GM12878 (cell line): ENCODE measurements at regions not wholly inside any gene's neighbourhood (a gene's known extent, or its start where the extent isn't known, plus 50 kb on each side); places are given as distances from the start of the nearest gene placed in this dataset.

Experiments used
- ATAC-seq: fragments of 200-7000 bp; cut with Tn5 transposase; 3 replicates; pipeline ENCODE4 v1.9.1; 2020; ENCODE audit warnings: mild to moderate bottlenecking, moderate library complexity
- BruUV-seq: library from RNA; stranded (reverse); fragments of 400-500 nt; replicated peaks from 2 replicates; lab custom pipeline; 2021; lab: Mats Ljungman, UMichigan
- CTCF ChIA-PET: fragments of 300-600 bp; sonication (Branson Sonifier 250); formaldehyde crosslinking; extraction: SDS; loops from one replicate; lab custom pipeline; 2021; ENCODE audit warnings: inconsistent platforms; lab: Yijun Ruan, JAX
- POLR2A ChIA-PET: fragments of 350-600 bp; formaldehyde crosslinking; extraction: SDS; loops from one replicate; lab custom pipeline; 2021; ENCODE audit warnings: inconsistent platforms; lab: Charles Lee
- RAD21 ChIA-PET: fragments of 300-600 bp; sonication (Branson Sonifier 250); formaldehyde crosslinking; loops from one replicate; lab custom pipeline; 2023; ENCODE audit warnings: antibody characterized with exemption; ENCODE audit not compliant: unreplicated experiment; lab: Charles Lee
- SMC1A ChIA-PET: fragments of 300-600 bp; sonication (Branson Sonifier 250); formaldehyde crosslinking; loops from one replicate; lab custom pipeline; 2023; ENCODE audit not compliant: unreplicated experiment, uncharacterized antibody; lab: Charles Lee
- DNase-seq: peaks from one replicate; pipeline ENCODE4 v3.0.0-alpha.2; 2011; ENCODE audit warnings: low read depth, low spot score
- FAIRE-seq: peaks from 3 replicates; lab custom pipeline; 2011; peaks lifted over from hg19 to GRCh38; lab: Jason Lieb, UNC
- H2AFZ ChIP-seq: 2 replicates; pipeline ENCODE4 v1.6.0; 2011; ENCODE audit warnings: low read depth, low read length, control low read depth; ENCODE audit not compliant: control insufficient read depth
- H3K27ac ChIP-seq: 2 replicates; pipeline ENCODE4 v1.5.1; 2011; ENCODE audit warnings: control low read depth; ENCODE audit not compliant: control insufficient read depth, insufficient read depth
- H3K27me3 ChIP-seq, 2 experiments: replicated peaks in 1 of 2; 2 replicates each; pipeline versions ENCODE4 v1.6.0 to v1.6.1; 2011; ENCODE audit warnings: low read length in 1 of 2; ENCODE audit not compliant: control insufficient read depth in 2 of 2, insufficient read depth in 2 of 2
- H3K36me3 ChIP-seq, 2 experiments: 2 replicates each; pipeline ENCODE4 v1.5.1; 2011; ENCODE audit warnings: low read length in 1 of 2; ENCODE audit not compliant: control insufficient read depth in 2 of 2, insufficient read depth in 2 of 2
- H3K4me1 ChIP-seq: 2 replicates; pipeline ENCODE4 v1.6.1; 2011; ENCODE audit warnings: mild to moderate bottlenecking, low read length, moderate library complexity, mixed read lengths; ENCODE audit not compliant: control insufficient read depth, insufficient read depth
- H3K4me2 ChIP-seq: 2 replicates; pipeline ENCODE4 v1.6.0; 2011; ENCODE audit warnings: control low read depth; ENCODE audit not compliant: control insufficient read depth, insufficient read depth
- H3K4me3 ChIP-seq: fragments of 200-600 bp; sonication (generic); 2 replicates; pipeline ENCODE4 v1.5.1; 2016
- H3K79me2 ChIP-seq: 2 replicates; pipeline ENCODE4 v1.6.0; 2011; ENCODE audit warnings: low read length; ENCODE audit not compliant: control insufficient read depth, insufficient read depth
- H3K9ac ChIP-seq: 2 replicates; pipeline ENCODE4 v1.8.0; 2011; ENCODE audit warnings: low read length, control low read depth, mixed read lengths; ENCODE audit not compliant: control insufficient read depth, insufficient read depth
- H3K9me3 ChIP-seq: replicated peaks from 3 replicates; pipeline ENCODE4 v1.5.1; 2011; ENCODE audit warnings: mild to moderate bottlenecking, low read length; ENCODE audit not compliant: control insufficient read depth, insufficient read depth
- H4K20me1 ChIP-seq: 2 replicates; pipeline ENCODE4 v1.6.0; 2011; ENCODE audit not compliant: control insufficient read depth, insufficient read depth
- ASH2L ChIP-seq: fragments of 300-600, 200-600 bp; sonication (generic); IDR thresholded peaks from 2 replicates; pipeline ENCODE4 v1.6.1; 2017; ENCODE audit warnings: low read depth, mild to moderate bottlenecking, borderline replicate concordance
- ATF3 ChIP-seq: IDR thresholded peaks from 2 replicates; pipeline ENCODE4 v1.6.1; 2011; ENCODE audit warnings: low read depth, mild to moderate bottlenecking, low read length, moderate library complexity, borderline replicate concordance; ENCODE audit errors: extremely low read depth
- BACH1 ChIP-seq: fragments of 450-650 bp; IDR thresholded peaks from 2 replicates; pipeline ENCODE4 v1.6.1; 2017; ENCODE audit warnings: mild to moderate bottlenecking, borderline replicate concordance
- CBX3 ChIP-seq: fragments of 200-600 bp; sonication (generic); IDR thresholded peaks from 2 replicates; pipeline ENCODE4 v1.6.1; 2016; ENCODE audit warnings: low read depth, borderline replicate concordance
- CREB1 ChIP-seq: IDR thresholded peaks from 2 replicates; pipeline ENCODE4 v1.6.1; 2012; ENCODE audit warnings: low read depth, mild to moderate bottlenecking, inconsistent platforms
- EGR1 ChIP-seq, 2 experiments: IDR thresholded peaks; 1 replicate in 1 of 2; 2 replicates in 1 of 2; pipeline ENCODE4 v1.6.1; 2011 to 2012; ENCODE audit warnings: low read depth in 2 of 2, low read length in 2 of 2, borderline replicate concordance in 1 of 2, mild to moderate bottlenecking in 1 of 2, moderate library complexity in 1 of 2
- EZH2 ChIP-seq: IDR thresholded peaks from 2 replicates; pipeline ENCODE4 v1.6.1; 2012; ENCODE audit warnings: low read depth, mild to moderate bottlenecking, control low read depth, inconsistent platforms, low read length, borderline replicate concordance; ENCODE audit not compliant: control insufficient read depth
- HCFC1 ChIP-seq: fragments of 150-350 bp; IDR thresholded peaks from 2 replicates; pipeline ENCODE4 v1.6.1; 2014; ENCODE audit warnings: low read length
- KLF5 ChIP-seq: fragments of 450-650 bp; IDR thresholded peaks from 2 replicates; pipeline ENCODE4 v1.6.1; 2014; ENCODE audit warnings: mild to moderate bottlenecking; ENCODE audit not compliant: partially characterized antibody
- NBN ChIP-seq: fragments of 450-650 bp; IDR thresholded peaks from 2 replicates; pipeline ENCODE4 v1.6.1; 2016
- NFYB ChIP-seq: IDR thresholded peaks from 2 replicates; pipeline ENCODE4 v1.6.1; 2011; ENCODE audit warnings: low read depth, mild to moderate bottlenecking, low read length, improper control_type of control experiment, moderate library complexity; ENCODE audit not compliant: insufficient read depth
- RBBP5 ChIP-seq: fragments of 200-600 bp; sonication (generic); conservative IDR thresholded peaks from 2 replicates; pipeline ENCODE4 v1.6.1; 2016
- REST ChIP-seq: IDR thresholded peaks from 2 replicates; pipeline ENCODE4 v1.6.1; 2012; ENCODE audit warnings: mild to moderate bottlenecking, low read depth, low read length
- RUNX3 ChIP-seq: IDR thresholded peaks from 2 replicates; pipeline ENCODE4 v1.6.1; 2012; ENCODE audit warnings: low read length, inconsistent platforms
- SREBF2 ChIP-seq: IDR thresholded peaks from 2 replicates; pipeline ENCODE4 v1.6.1; 2012; ENCODE audit warnings: mild to moderate bottlenecking, low read length
- TCF7 ChIP-seq: IDR thresholded peaks from 2 replicates; pipeline ENCODE4 v1.6.1; 2014; ENCODE audit warnings: antibody characterized with exemption, borderline replicate concordance
- WGBS: methylation state at CpG from one replicate; pipeline ENCODE4 v1.1.6; 2016; ENCODE audit warnings: low lambda C conversion rate; ENCODE audit not compliant: insufficient replicate concordance, insufficient coverage; ENCODE audit errors: missing lambda C conversion rate; 5-methylcytosine and 5-hydroxymethylcytosine counted together
- in situ Hi-C: fragments of 300-500 bp; cut with MboI; formaldehyde crosslinking; loops from 9 replicates; pipeline ENCODE4 v1.14.3; 2018; ENCODE audit warnings: mixed read lengths
- intact Hi-C: fragments of 100-400 bp; cut with micrococcal nuclease; formaldehyde crosslinking; loops from one replicate; pipeline ENCODE4 v1.14.2; 2022; ENCODE audit not compliant: unreplicated experiment
- TF ChIP-seq, protein P1 (sequence below): fragments of 450-650 bp; formaldehyde crosslinking; IDR thresholded peaks from 2 replicates; pipeline ENCODE4 v1.5.0; 2022; ENCODE audit warnings: mild to moderate bottlenecking, missing genetic modification characterization

DNA sequence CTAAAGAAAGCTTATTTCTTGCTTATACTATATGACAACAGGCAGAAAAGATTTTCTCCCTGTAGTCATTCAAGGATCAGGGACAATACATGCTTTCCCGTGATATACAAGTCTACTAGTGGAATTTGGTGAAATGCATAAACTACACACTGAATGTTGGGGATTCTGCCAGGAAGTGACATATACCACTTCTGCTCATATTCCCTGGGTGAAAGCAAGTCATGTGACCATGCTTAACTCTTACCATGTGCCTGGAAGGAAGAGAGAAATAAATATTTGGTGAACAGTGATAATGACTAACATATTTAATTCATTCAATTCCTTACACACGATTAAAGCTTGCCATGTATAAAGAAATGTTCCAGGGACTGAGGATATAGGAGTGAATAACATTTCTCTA, 534.6 kb downstream of the PPARGC1A start:
- FAIRE-seq: no peak
- WGBS: 17% methylated on average over 2 of the region's 2 CpGs

More for the DNA sequence above, 534.6 kb downstream of the PPARGC1A start:
- no TSS peak for BruUV-seq
- Histone ChIP-seq H4K20me1 (no peaks in the 10 kb centered on the region), H2AFZ (no peak overlapping the region), H3K9me3 (no peaks in the 10 kb centered on the region), H3K27me3 (no peaks in the 10 kb centered on the region), H3K79me2 (no peaks in the 10 kb centered on the region), H3K27ac (no peak overlapping the region), H3K36me3 (no peaks in the 10 kb centered on the region), H3K4me2 (no peak overlapping the region), H3K4me3 (no peak overlapping the region), H3K9ac (no peak overlapping the region), H3K4me1 (no peaks in the 10 kb centered on the region)
- ATAC-seq: no peak
- intact Hi-C loops (no loop called here), in situ Hi-C loops (no loop called here)
- ChIA-PET RAD21 (no interaction called here), CTCF (interaction anchor here (0.5 to 0.8 kb wide), 2 partner anchors 48 to 65 kb away, joined by 3 read pairs; no protein-coding TSS in a partner anchor), SMC1A (interaction anchor here (1.2 kb wide), 1 partner anchor 37 kb away, joined by 3 read pairs; no protein-coding TSS in a partner anchor), POLR2A (no interaction called here)
- TF ChIP-seq EZH2: no peak
- no peak for TF ChIP-seq REST
- no peak for TF ChIP-seq KLF5
- TF ChIP-seq ATF3: no peak
- TF ChIP-seq TCF7: no peak
- TF ChIP-seq HCFC1: no peak
- no peak for TF ChIP-seq BACH1
- no peak for TF ChIP-seq SREBF2
- TF ChIP-seq RUNX3: no peak
- no peak for TF ChIP-seq NFYB
- TF ChIP-seq, protein P1, sequence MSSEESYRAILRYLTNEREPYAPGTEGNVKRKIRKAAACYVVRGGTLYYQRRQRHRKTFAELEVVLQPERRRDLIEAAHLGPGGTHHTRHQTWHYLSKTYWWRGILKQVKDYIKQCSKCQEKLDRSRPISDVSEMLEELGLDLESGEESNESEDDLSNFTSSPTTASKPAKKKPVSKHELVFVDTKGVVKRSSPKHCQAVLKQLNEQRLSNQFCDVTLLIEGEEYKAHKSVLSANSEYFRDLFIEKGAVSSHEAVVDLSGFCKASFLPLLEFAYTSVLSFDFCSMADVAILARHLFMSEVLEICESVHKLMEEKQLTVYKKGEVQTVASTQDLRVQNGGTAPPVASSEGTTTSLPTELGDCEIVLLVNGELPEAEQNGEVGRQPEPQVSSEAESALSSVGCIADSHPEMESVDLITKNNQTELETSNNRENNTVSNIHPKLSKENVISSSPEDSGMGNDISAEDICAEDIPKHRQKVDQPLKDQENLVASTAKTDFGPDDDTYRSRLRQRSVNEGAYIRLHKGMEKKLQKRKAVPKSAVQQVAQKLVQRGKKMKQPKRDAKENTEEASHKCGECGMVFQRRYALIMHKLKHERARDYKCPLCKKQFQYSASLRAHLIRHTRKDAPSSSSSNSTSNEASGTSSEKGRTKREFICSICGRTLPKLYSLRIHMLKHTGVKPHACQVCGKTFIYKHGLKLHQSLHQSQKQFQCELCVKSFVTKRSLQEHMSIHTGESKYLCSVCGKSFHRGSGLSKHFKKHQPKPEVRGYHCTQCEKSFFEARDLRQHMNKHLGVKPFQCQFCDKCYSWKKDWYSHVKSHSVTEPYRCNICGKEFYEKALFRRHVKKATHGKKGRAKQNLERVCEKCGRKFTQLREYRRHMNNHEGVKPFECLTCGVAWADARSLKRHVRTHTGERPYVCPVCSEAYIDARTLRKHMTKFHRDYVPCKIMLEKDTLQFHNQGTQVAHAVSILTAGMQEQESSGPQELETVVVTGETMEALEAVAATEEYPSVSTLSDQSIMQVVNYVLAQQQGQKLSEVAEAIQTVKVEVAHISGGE (CRISPR knock-in tag): no peak
- no peak for TF ChIP-seq NBN
- no peak for TF ChIP-seq RBBP5
- TF ChIP-seq ASH2L: no peak
- no peak for TF ChIP-seq CBX3
- no peak for TF ChIP-seq CREB1
- no peak for TF ChIP-seq EGR1 (IDR thresholded peaks at IDR 0.05; ENCODE audit: borderline replicate concordance in 1 of 2, low read depth in 2 of 2, low read length in 2 of 2)
- no peak for DNase-seq
